Motor neuron (in vitro differentiated cells): ENCODE measurements at regions not wholly inside any gene's neighbourhood (a gene's known extent, or its start where the extent isn't known, plus 50 kb on each side); places are given as distances from the start of the nearest gene placed in this dataset.
A peak's percentile ranks its signal among the peaks of the same experiment; 100 is the strongest.

Experiments used
- ATAC-seq, 8 experiments: fragments of 200-7000 bp; cut with Tn5 transposase; replicated peaks in 6 of 8; 2 replicates each; pipeline ENCODE4 v1.8.0; 2021; ENCODE audit warnings: mild to moderate bottlenecking in 8 of 8, moderate library complexity in 8 of 8
- H3K27ac ChIP-seq, 2 donors: fragments of 250-450 bp; sonication (Bioruptor Pico); 2 replicates each; pipeline ENCODE4 v1.9.0; 2021; ENCODE audit warnings: antibody characterized with exemption in 2 of 2, mild to moderate bottlenecking in 2 of 2, moderate library complexity in 1 of 2
- H3K4me1 ChIP-seq, 2 donors: fragments of 250-450 bp; sonication (Bioruptor Pico); replicated peaks in 1 of 2; 2 replicates each; pipeline ENCODE4 v1.6.1; 2021; ENCODE audit warnings: antibody characterized with exemption in 2 of 2, mild to moderate bottlenecking in 2 of 2, moderate library complexity in 1 of 2
- H3K4me3 ChIP-seq, 5 donors: fragments of 250-450 bp; sonication (Bioruptor Pico); 2 replicates each; pipeline ENCODE4 v1.9.0; 2021; ENCODE audit warnings: antibody characterized with exemption in 5 of 5, mild to moderate bottlenecking in 5 of 5, moderate library complexity in 4 of 5
- WGBS, 10 experiments: fragments of 450-650 bp; shearing (Covaris generic); methylation state at CpG; one replicate each; pipeline ENCODE4 v1.0.0; 2022; 5-methylcytosine and 5-hydroxymethylcytosine counted together
- in situ Hi-C, 9 experiments: fragments of 400-800 bp; cut with MboI; loops; one replicate each; pipeline ENCODE4 v1.15.0; 2021; ENCODE audit warnings: low sequenced_read_pairs in 9 of 9, low pct_unique_long_range_greater_than_20kb in 2 of 9; ENCODE audit not compliant: unreplicated experiment in 9 of 9

DNA sequence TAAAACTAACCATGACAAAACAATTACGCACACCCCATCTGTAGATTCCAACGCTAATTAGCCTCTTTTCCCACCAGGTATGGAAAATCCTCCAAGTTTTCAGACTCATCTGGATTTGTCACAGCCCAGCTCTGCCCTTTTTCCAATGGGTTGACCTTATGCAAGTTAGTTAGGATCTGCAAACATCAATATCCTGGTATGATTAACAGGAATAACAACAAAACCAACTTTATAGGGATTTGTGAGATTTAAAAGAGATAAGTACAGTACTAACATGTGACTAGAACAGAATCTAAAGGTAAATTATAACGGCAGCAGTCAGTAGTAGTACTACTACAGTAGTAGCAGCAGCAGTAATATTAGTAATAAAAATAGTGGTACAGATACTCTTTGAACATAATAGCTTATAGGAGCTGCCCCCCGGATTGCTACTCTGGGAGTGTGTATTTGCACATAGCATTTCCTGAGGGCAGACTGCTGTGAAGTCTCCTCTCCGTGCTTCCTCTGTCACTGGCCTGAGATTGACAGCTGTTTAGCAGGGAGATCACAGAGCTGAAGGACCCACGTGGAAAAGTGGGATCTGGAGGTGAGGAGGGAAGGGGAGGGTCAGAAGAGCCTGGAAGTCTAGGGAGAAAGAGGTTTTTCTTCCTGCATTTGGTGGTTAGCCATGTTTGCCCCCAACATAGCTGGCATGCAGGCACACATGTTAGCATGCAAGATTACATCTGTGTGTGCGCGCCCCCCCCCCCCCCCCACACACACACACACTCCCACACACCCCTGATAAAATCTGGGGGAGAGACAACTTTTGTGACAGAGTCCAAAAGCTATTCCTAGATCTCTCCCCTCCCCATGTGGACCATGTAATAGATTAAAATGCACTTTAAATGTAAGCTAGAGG lies 73.3 kb upstream of the FAM171A1 start:
- H3K4me1 ChIP-seq: peaks cover 0 to 3% of the 10 kb centered on the region in 2 donors
- no peak for ATAC-seq
- H3K4me3 ChIP-seq: no peak overlapping the region
- H3K27ac ChIP-seq: no peak overlapping the region
- in situ Hi-C loops: loop anchor here in 3 of 9 experiments (10.0 to 25.0 kb wide), 2 partner anchors 268 to 280 kb away; partner anchors contain the start of gene ITGA8 (in 2 of the 3)
- 22 to 100% (median 75%) methylated on average over 1 to 5 of the region's 8 CpGs; no CpG with 5 or more reads in 2 of the 10 experiments for WGBS, 10 experiments

DNA sequence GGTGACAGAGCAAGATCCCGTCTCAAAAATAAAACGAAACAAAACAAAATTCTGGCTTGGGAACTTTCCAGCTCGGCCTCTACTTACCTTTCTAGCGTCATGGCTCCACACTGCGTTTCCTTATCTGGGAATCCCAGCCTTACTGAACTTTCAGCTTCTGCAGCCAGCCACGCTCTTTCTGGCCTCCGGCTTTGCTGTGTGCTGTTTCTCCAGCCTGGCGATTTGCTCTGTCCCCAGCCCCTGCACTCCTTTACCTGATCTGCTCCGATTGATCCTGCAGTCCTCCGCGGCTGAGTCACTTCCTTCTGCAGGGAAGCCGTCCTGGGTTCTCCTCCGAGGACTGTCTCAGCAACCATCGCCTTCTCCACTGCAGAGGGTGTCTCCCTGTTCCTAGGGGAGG lies 71.0 kb upstream of the FAM171A1 start:
- Histone ChIP-seq H3K4me1 (peaks cover 0 to 7% of the 10 kb centered on the region in 2 donors), H3K4me3 (no peak overlapping the region), H3K27ac (no peak overlapping the region)
- in situ Hi-C loops: loop anchor here in 3 of 9 experiments (10.0 to 25.0 kb wide), 2 partner anchors 270 to 283 kb away; partner anchors contain the start of gene ITGA8 (in 2 of the 3)
- WGBS, 10 experiments: 60 to 89% (median 85%) methylated on average over 1 to 13 of the region's 14 CpGs; no CpG with 5 or more reads in 4 of the 10 experiments
- no peak for ATAC-seq

DNA sequence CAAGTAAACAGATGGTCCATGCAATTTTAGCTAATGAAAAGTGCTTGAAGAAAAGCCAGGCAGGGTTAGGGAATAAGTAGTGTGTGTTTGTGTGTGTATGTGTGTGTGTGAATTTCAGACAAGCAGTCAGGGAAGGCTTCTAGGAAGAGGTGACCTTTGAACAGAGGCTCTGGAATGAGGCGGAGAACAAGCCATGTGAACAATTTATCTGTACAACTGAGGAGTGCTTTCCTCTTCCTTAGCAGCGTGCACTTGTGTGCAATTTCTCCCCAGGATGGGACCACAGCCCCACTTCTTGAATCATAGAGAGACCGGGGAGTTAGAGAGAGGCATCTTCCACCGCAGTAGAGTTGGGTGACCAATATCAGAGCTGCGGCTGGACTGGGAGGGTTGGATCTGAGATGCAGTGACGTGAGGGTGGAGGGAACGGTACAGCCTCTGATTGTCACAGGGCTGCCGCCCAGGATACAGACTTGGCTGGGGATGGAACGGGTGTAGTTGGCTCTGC lies 69.2 kb upstream of the FAM171A1 start:
- ATAC-seq: no peak
- H3K4me3 ChIP-seq: no peak overlapping the region
- no peak overlapping the region for H3K27ac ChIP-seq
- WGBS, 10 experiments: 63 to 100% (median 92%) methylated on average over 1 to 6 of the region's 9 CpGs; no CpG with 5 or more reads in 4 of the 10 experiments
- peaks cover 0 to 7% of the 10 kb centered on the region in 2 donors for H3K4me1 ChIP-seq
- in situ Hi-C loops: loop anchor here in 3 of 9 experiments (10.0 to 25.0 kb wide), 2 partner anchors 272 to 285 kb away; partner anchors contain the start of gene ITGA8 (in 2 of the 3)

DNA sequence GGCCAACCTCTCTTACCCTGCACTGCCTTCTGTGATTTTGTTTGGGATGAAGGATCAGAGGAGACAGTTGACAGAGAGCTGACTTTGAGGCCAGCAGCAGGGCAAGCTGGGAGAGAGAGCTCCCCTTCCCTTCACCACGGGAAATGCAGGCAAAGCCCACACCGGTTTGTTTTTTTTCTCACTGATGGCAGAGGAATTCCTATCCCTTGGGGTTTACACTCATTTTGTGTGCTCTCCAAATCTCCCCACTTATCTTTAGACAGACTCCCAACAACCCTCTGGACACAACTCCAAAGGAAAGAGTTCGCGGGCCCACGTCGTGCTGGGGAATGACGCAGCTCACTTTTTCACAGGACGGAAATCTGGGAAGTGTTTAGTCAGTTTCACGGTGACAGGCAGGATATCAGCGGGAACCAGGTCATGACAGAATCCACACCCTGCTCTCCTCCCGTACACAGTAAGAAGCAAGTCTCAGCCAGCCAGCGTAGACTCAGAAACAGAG lies 68.3 kb upstream of the FAM171A1 start:
- in situ Hi-C loops: loop anchor here in 8 of 9 experiments (10.0 to 25.0 kb wide), 3 partner anchors 273 to 385 kb away; partner anchors contain the start of gene ITGA8 (in 2 of the 8)
- H3K4me1 ChIP-seq: peaks cover 0 to 10% of the 10 kb centered on the region in 2 donors
- ATAC-seq: peak in 7 of 8 experiments; percentile 25 to 93 (median 52)
- H3K4me3 ChIP-seq: no peak overlapping the region
- no peak overlapping the region for H3K27ac ChIP-seq
- 5 to 100% (median 39%) methylated on average over 2 to 10 of the region's 12 CpGs; no CpG with 5 or more reads in 2 of the 10 experiments for WGBS, 10 experiments

DNA sequence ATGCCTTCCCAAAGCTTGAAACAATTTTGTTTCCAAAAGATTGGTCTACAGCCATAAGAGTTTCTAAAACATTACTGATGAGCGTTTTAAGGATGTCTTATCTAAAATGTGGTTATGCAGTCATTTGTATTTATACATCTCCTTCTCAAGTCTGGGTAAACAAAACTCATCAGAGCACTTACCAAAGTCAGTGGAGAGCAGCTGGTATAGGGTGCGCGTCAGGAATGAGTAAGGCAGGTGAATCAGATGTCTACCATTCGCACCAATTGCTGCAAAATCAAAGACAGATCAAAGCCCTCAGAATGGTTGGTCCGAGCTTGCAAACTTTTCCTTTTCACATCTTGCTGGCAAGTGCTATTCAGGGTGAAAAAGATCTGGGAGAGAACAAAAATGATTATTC lies 65.6 kb upstream of the FAM171A1 start:
- Histone ChIP-seq H3K4me3 (no peak overlapping the region), H3K4me1 (peaks cover 0 to 12% of the 10 kb centered on the region in 2 donors), H3K27ac (no peak overlapping the region)
- in situ Hi-C loops: loop anchor here in 8 of 9 experiments (10.0 to 25.0 kb wide), 3 partner anchors 276 to 388 kb away; partner anchors contain the start of gene ITGA8 (in 2 of the 8)
- no peak for ATAC-seq
- WGBS, 10 experiments: 34 to 100% (median 87%) methylated on average over 1 to 5 of the region's 5 CpGs; no CpG with 5 or more reads in 2 of the 10 experiments

DNA sequence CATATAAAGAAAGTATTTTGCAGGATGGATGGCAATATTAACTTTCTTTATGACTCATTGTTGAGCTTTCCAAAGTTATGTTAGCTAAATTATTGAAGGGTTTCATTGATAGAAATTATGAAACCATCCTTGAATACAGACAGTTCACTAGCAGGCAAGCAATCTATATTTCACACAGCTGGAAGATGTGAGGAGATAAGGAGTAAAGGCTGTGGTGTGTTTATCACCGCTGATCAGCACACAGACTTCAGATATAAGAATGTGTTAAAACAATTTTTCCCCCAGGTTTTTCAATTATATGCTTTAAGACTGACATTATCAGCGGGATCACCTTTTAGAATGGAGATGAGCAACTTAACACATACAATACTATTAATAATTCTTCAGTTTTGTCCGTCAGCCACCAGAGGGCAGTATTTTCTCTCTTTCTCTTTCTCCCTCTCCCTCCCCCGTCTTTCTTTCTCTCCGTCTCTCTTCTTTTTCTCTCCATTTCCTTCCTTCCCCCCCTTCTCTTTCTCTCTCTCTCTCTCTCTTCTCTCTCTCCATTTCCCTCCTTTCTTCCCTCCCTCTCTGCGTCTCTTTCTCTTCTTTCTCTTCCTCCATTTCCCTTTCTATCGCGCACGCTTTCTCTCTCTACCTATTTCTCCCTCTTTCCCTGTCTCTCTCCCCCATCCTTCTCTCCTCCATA lies 62.9 kb upstream of the FAM171A1 start:
- ATAC-seq: peak in 6 of 8 experiments; percentile 59 to 93 (median 78)
- WGBS, 10 experiments: 0 to 49% (median 4%) methylated on average over 1 to 9 of the region's 9 CpGs; no CpG with 5 or more reads in 1 of the 10 experiments
- peaks cover 0 to 6% of the 10 kb centered on the region in 2 donors for H3K4me1 ChIP-seq
- H3K27ac ChIP-seq: no peak overlapping the region
- peak overlapping the region in 1 of 5 donors; percentile 8 for H3K4me3 ChIP-seq
- in situ Hi-C loops: loop anchor here in 8 of 9 experiments (10.0 to 25.0 kb wide), 3 partner anchors 278 to 391 kb away; partner anchors contain the start of gene ITGA8 (in 2 of the 8)

DNA sequence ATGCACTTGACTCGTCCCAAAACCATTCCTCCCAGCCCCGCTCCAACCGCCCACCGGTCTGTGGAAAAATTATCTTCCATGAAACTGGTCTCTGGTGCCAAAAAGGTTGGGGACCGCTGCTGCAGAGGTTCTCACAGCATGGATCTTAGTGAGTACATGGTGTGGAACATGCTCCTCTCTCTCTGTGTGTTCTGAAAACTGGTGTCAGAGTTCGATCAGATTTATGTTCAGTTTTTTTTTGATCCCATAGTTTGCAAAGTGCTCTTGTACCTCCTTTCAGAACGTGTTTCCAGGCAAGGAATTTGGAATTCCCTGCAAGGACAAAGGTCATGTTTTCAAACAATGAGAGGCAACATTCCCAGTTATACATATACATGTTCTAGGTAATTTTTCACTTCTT lies 61.2 kb upstream of the FAM171A1 start:
- Histone ChIP-seq H3K4me1 (peaks cover 0 to 5% of the 10 kb centered on the region in 2 donors), H3K4me3 (no peak overlapping the region), H3K27ac (no peak overlapping the region)
- peak in 1 of 8 experiments; percentile 52 for ATAC-seq
- in situ Hi-C loops: loop anchor here in 8 of 9 experiments (10.0 to 25.0 kb wide), 3 partner anchors 280 to 393 kb away; partner anchors contain the start of gene ITGA8 (in 2 of the 8)
- WGBS, 10 experiments: 0 to 80% (median 66%) methylated on average over 1 to 7 of the region's 7 CpGs; no CpG with 5 or more reads in 2 of the 10 experiments

DNA sequence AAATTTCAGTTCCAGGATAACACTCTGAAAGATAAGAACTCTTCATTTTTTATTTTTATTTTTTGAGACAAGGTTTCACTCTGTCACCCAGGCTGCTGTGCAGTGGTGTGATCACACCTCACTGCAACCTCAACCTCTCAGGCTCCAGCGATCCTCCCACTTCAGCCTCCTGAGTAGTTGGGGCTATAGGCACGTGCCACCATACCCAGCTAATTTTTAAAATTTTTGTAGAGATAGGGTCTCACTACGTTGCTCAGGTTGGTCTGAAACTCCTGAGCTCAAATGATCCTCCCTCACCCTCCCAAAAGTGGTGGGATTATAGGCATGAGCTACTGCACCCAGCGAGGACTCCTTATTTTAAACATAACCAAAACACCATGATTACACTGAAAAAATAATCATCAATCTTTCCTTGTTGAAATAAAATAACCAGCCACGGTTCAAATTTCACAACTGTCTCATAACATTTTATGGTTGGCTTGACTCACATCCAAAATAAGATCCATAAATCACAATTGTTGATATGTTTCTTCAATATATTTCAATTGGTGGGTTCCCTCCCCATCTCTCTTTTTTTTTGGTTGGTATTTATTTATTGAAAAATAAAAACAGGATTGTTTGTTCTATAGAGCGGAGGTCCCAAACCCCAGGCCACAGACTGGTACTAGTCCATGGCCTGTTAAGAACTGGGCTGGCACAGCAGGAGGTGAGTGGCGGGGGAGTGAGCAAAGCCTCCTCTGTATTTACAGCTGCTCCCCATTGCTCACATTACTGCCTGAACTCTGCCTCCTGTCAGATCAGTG lies 60.1 kb upstream of the FAM171A1 start:
- no peak overlapping the region for H3K4me3 ChIP-seq
- in situ Hi-C loops: loop anchor here in 8 of 9 experiments (10.0 to 25.0 kb wide), 3 partner anchors 281 to 394 kb away; partner anchors contain the start of gene ITGA8 (in 2 of the 8)
- 0 to 95% (median 87%) methylated on average over 1 to 7 of the region's 7 CpGs; no CpG with 5 or more reads in 2 of the 10 experiments for WGBS, 10 experiments
- H3K4me1 ChIP-seq: peaks cover 0 to 5% of the 10 kb centered on the region in 2 donors
- H3K27ac ChIP-seq: no peak overlapping the region
- ATAC-seq: no peak

DNA sequence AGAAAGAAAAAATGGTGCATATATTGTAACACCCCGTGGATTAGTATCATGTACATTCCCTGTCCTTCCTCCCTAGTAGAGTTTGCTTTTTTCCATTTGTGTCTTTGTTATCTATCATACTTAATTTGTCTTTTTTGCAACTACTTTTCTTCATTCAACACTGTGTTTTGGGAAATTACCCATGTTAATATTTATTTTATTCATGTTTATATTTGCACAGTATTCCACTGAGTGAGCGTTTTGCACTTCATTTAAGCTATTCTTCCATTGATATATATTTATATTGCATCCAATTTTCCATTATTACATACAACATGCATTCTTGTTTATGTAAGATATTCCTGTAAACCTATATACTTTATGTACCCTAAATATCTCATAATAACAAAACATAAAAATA lies 57.6 kb upstream of the FAM171A1 start:
- no peak for ATAC-seq
- H3K4me1 ChIP-seq: peaks cover 0 to 2% of the 10 kb centered on the region in 2 donors
- H3K4me3 ChIP-seq: no peak overlapping the region
- H3K27ac ChIP-seq: no peak overlapping the region
- 19 to 82% (median 53%) methylated on average over 1 to 2 of the region's 2 CpGs for WGBS, 10 experiments
- in situ Hi-C loops: loop anchor here in 2 of 9 experiments (25.0 kb wide), 1 partner anchor 284 kb away; the partner anchor contains the start of gene ITGA8 (in 2 of the 2)

DNA sequence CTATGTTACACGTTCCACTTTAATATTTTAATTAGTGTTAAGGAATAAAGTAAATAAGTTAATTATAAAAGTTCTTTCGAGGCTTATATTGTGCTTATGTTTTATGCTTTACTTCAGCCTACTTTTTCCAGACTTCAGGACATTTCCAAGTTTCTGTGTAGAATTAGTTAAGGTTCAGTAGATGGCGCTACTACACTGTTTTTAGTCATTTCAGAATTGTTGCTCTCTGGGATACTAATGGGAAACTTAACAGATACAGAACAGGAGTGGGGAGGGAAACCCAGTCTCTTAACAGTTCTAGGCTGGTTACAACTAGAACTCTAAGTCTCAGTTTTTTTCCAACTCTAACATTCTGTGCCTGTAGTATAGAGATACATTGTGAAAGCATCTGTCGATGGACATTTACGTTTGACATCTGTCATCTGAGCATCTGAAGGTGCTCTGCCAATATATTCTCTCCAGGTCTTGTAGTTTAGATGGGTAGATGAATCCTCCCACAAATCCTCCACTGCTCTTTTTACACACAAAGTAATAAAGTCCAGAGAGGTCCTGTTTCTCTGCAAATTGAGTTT lies 56.8 kb upstream of the FAM171A1 start:
- ATAC-seq: peak; percentile 57 to 73 (median 68)
- in situ Hi-C loops: loop anchor here in 2 of 9 experiments (25.0 kb wide), 1 partner anchor 284 kb away; the partner anchor contains the start of gene ITGA8 (in 2 of the 2)
- no peak overlapping the region for H3K27ac ChIP-seq
- H3K4me3 ChIP-seq: no peak overlapping the region
- peaks cover 0 to 2% of the 10 kb centered on the region in 2 donors for H3K4me1 ChIP-seq
- WGBS, 10 experiments: 0 to 40% (median 26%) methylated on average over 2 to 5 of the region's 5 CpGs; no CpG with 5 or more reads in 1 of the 10 experiments

DNA sequence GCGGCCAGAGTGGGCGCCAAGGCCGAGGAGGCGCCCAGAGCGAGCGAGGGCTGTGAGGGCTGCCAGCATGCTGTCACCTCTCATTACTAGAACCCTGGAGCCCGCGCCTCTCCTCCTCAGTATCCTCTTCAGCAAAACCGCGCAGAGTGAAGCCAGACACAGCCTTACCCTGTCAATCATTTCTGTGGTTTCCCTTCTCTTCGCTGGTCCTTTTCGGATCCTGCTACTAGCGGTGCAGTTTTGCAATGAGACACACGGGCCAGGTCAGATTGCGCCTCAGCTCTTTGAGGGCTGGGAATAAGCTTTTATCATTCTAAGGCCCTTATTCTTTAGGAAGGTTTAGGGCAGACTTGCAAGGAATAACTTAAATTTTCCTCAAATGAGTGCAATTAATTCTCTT lies 55.5 kb upstream of the FAM171A1 start:
- no peak for ATAC-seq
- Histone ChIP-seq H3K4me3 (no peak overlapping the region), H3K4me1 (no peaks in the 10 kb centered on the region), H3K27ac (no peak overlapping the region)
- in situ Hi-C loops: loop anchor here in 2 of 9 experiments (25.0 kb wide), 1 partner anchor 286 kb away; the partner anchor contains the start of gene ITGA8 (in 2 of the 2)
- 58 to 93% (median 90%) methylated on average over 3 to 11 of the region's 15 CpGs; no CpG with 5 or more reads in 7 of the 10 experiments for WGBS, 10 experiments
